ENCODE measurements at regions not wholly inside any gene's neighbourhood (a gene's known extent, or its start where the extent isn't known, plus 50 kb on each side); places are given as distances from the start of the nearest gene placed in this dataset.

GRCh38 chr5:51829691-51830090 lies 446.4 kb downstream of the ISL1 start:
- TF ChIP-seq REPIN1 (tag by site-specific recombination; IDR thresholded peaks at IDR 0.05; ENCODE audit: low read depth) (no peak), CTCF (tag by site-specific recombination; IDR thresholded peaks at IDR 0.05) (no peak), ZNF2 (tag by site-specific recombination; IDR thresholded peaks at IDR 0.05) (no peak), PRDM6 (tag by site-specific recombination; IDR thresholded peaks at IDR 0.05) (no peak), ZNF114 (tag by site-specific recombination; IDR thresholded peaks at IDR 0.05) (no peak), GFI1B (tag by site-specific recombination; IDR thresholded peaks at IDR 0.05) (no peak), ZBTB26 (tag by site-specific recombination; optimal IDR thresholded peaks at IDR 0.05) (no peak), ZNF596 (tag by site-specific recombination; IDR thresholded peaks at IDR 0.05) (no peak), ZNF510 (tag by site-specific recombination; IDR thresholded peaks at IDR 0.05; ENCODE audit: insufficient replicate concordance) (no peak), ZNF138 (tag by site-specific recombination; IDR thresholded peaks at IDR 0.05; ENCODE audit: borderline replicate concordance) (no peak), PRDM2 (tag by site-specific recombination; IDR thresholded peaks at IDR 0.05; ENCODE audit: borderline replicate concordance) (no peak), ATF2 (tag by site-specific recombination; IDR thresholded peaks at IDR 0.05; ENCODE audit: low read depth) (no peak), ZNF169 (tag by site-specific recombination; IDR thresholded peaks at IDR 0.05) (no peak)

Measured in HEK293 (cell line).